Lower leg skin (tissue), 3 donors: ENCODE measurements at regions not wholly inside any gene's neighbourhood (a gene's known extent, or its start where the extent isn't known, plus 50 kb on each side); places are given as distances from the start of the nearest gene placed in this dataset.

Experiments used
- CTCF ChIP-seq, 3 donors: fragments of 450-650 bp; IDR thresholded peaks; one replicate each; pipeline ENCODE4 v1.5.1; 2016; ENCODE audit warnings: antibody characterized with exemption in 3 of 3, mild to moderate bottlenecking in 3 of 3, moderate library complexity in 2 of 3
- POLR2A ChIP-seq, 2 donors: fragments of 450-650 bp; IDR thresholded peaks; one replicate each; pipeline ENCODE4 v1.6.1; 2016 to 2017; ENCODE audit warnings: antibody characterized with exemption in 2 of 2, mild to moderate bottlenecking in 1 of 2, moderate library complexity in 1 of 2

DNA sequence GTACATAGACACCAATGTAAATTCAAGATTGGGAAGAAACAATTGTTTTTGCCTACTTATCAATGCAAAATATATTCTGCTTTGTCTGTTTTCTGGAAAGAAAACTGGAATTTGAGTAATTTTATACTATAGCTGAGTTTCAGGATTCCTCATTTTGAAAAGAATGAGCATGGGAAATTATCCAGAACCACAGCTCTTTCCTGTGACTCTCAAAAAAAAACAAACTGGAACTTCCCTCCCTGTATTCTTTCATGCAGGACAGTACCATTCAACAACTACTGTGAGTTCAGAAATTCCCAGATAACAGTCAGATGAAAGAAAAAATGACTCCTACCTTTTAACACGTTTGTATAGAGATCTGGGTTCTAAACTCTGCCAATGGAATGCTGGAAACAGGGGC, 372.4 kb downstream of the TGFB2 start:
- TF ChIP-seq CTCF (IDR thresholded peaks at IDR 0.05): no peak
- TF ChIP-seq POLR2A (IDR thresholded peaks at IDR 0.05): no peak
